Mucosa of gallbladder (tissue), 1 donor: ENCODE measurements at regions not wholly inside any gene's neighbourhood (a gene's known extent, or its start where the extent isn't known, plus 50 kb on each side); places are given as distances from the start of the nearest gene placed in this dataset.

ENCODE experiments used
- DNase-seq: peaks from one replicate; pipeline ENCODE4 v3.0.0-alpha.2; 2020; ENCODE audit warnings: low spot score
- donor health status: DM: no; HTN: no; CAD: no.

GRCh38 chr2:150587547-150588505 lies 100.4 kb upstream of the RND3 start:
- no peak for DNase-seq

GRCh38 chr2:150586858-150587257 lies 99.4 kb upstream of the RND3 start:
- no peak for DNase-seq

DNA sequence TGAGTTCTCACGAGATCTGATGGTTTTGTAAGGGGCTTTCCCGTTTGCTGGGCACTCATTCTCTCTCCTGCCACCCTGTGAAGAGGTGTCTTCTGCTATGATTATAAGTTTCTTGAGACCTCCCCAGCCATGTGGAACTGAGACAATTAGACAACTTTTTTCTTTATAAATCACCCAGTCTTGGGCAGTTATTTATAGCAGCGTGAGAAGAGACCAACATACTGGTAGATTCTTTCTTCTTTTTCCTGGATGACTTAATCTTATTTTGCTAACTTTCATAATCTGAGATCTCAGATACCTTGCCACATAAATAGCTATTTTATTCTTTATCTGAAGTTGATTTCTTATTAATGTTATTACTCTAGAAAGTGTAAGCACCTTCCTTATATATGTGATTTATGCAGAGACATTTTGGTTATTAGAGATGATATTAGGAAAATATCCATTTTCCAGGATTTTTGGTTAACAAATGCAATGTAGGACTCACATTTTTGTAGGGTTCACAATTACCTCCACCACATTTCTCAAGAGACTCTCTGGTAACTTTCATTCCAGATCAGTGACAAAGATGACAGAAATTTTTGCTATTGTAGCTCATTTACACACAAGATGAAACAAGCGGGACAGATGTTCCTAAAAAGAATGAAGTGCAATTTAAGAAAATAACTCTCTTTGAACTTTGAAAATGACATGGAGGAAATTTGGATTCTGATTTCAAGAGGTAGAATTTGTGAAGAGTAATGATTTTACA lies 97.9 kb upstream of the RND3 start:
- no peak for DNase-seq

DNA sequence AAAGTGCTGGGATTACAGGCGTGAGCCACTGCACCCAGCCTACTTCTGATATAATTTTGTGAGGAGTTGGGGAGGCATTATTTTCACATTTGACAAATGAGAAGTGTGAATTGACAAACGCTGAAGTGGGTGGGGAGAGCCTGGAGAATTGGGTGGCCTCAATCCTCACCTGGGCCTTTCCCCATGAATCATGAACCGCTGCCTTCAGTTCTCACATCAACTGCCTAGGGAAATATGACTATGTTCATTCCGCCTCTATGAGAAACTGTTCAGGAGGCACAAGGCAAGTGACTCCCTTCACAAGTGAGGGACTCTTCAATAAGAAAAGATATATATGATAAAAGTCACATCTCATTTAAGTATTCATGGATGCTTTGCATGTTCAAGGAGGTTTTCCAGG lies 96.6 kb upstream of the RND3 start:
- DNase-seq: no peak

DNA sequence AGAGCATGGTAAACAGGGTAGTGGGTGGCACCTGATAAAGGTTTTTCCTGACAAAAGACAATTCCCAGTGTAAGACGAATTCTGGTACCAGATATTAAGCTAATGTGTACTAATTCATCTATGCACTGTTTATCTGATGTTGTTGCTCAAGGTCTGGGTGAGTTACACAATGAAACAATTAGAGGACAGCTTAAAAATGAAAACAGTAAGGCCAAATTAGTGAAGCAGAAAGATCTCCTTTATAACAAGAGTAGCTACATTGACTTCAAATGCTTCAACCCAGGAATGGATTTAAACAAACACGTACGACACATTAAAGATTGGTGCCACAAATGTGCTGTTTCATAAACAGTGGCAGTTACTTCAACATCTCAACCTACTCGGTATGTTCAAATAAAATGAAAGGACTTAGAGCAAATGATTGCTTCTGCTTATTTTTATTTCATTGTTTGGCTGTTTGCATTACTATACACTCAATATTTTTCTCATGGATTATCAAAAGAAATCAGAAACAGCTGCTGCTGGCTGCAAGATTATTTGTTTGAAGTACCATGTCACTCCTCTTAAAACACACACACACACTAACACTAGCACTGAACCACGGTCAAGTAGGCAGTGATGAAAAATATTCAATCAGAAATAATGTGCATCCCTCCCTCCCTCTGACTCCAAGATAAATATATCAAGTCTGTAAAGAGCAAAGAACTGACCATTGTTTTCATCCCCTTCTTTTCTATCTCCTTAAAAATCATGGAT lies 94.4 kb upstream of the RND3 start:
- no peak for DNase-seq

GRCh38 chr2:150578481-150578880 lies 91.0 kb upstream of the RND3 start:
- no peak for DNase-seq

DNA sequence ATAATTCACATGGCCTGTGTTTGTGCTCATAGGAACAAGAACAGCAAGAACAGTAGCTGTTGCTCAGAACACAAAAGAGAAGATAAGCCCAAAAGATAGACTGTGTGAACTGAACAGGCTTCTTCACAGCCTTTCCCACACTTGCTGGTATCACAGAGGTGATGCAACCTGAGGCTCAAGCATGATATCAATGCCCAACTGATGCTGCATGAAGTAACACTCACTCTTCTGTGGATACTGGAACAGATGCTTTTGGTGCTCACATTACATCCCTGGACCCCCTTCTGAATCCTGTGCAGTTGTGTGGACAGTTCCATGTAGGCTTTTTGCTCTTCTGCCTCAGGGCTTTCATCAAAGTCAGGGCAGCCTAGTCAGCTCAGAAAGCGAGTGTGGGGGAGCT lies 88.4 kb upstream of the RND3 start:
- no peak for DNase-seq

DNA sequence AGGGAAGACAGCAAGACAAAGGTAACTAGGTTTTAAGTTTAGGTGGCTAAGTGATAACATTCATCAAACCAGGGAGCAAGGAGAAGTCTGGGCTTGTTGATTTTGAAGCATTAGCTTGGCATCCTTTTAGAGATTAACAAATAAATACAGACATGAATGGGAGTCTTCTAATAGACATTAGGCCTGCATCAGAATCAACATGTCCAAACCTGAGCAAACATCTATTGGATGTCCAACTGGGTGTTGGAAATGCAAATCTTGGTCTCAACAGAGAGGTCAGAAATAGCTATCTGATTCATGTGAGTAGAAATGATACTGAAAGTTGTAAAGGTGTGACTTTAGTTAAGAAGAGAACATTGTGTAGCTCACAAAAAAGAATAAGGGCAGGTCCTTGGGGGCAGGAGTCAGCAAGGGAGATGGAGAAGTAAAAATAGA lies 85.5 kb upstream of the RND3 start:
- DNase-seq: no peak

DNA sequence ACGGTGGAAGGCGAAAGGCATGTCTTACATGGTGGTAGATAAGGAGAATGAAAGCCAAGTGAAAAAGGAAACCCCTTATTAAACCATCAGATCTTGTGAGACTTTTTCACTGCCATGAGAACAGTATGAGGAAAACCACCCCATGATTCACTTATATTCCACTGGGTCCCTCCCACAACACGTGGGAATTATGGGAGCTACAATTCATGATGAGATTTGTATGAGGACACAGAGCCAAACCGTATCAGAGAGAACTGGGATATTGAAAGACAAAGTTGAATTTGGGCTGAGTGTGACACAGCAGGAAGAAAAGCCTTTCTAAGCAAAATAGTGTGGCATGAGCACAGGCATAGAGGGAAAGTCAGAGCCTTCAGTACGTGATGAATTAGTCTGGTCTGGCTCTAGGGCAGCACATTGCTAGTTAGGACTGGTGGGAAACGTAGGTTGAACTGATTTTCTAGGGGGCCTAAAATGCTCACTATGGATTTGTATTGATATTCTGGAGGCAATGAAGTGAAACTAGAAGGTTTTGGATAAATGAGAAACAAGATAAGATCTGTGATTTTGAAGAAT lies 84.8 kb upstream of the RND3 start:
- DNase-seq: no peak

DNA sequence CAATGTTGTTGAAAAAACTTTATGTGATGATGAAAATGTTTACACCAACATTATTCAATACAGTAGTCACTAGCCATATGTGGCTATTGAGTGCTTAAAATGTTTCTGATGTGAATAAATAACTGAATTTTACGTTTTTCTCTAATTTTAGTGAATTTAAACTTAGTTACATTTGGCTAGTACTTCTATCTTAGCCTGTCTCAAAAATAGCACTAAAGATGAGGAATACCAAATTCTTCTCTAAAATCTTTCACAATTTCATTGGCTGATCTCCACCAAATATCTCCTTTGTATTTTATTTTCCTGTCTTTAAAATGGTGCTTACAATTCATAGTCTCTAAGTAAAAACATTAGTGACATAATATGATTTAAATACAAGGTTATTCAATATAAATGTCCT lies 83.7 kb upstream of the RND3 start:
- no peak for DNase-seq

DNA sequence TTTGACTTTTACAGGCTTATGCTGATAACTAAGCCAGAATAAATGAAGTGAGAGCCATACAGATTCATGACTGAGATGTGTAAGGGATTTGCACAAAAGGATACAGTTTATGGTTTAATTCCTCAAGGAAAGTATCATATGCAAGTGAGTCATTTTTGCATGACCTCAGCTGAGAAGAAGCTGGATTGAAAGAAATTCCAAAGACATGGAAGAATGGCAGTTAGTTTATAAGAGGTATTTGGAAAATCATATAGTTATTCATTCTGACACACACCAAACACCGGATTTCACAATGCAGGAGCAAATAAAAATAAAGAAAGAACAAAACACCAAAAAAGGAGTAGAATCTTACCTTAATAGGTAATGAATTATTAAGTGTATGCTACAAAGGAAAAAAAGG lies 83.2 kb upstream of the RND3 start:
- DNase-seq: no peak

- no peak for DNase-seq
These were observed 82.3 kb upstream of the RND3 start for GRCh38 chr2:150569761-150570160.

DNA sequence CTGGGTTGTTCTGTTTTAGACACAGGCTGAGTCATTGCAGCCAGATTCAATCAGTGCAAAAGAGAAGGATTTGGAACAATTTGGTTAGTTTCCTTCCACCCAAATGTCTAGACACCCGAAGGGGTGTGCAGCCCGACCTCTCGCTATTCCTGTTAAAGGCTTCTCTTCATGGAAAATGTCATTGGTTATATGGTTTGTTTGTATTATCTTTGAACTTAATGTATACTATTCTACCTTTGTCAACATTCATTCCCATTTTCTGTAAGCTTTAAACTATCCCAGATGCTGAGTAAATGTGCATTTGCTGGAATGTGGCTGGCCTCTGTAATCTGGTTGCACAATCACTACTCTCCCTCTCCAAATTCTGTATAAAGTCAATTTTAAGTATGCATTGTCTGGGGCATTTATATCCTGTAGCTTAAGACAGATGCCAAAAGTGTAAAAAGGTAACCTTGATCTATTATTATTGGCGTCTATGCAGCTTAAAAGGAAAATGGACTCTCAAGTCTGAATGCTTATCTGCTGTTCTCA lies 80.4 kb upstream of the RND3 start:
- DNase-seq: no peak

DNA sequence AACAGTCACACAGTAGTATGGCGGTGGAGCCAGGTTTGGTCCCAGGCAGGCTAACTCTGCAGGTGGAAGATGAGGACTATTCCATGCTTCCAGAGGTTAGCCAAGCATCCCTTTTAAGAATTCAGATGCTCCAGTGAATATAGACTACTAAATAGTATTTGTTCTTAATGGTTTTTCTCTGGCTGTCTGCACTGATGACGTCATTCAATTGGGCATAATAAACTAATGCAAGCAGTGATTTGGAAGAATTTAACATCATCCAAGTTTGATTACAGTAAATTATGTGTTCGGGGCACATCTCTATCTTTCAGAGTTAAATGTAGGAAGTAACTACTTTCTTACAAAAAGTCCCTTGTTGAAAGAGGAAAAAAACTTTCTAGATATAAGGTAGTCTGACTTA lies 78.8 kb upstream of the RND3 start:
- no peak for DNase-seq

DNA sequence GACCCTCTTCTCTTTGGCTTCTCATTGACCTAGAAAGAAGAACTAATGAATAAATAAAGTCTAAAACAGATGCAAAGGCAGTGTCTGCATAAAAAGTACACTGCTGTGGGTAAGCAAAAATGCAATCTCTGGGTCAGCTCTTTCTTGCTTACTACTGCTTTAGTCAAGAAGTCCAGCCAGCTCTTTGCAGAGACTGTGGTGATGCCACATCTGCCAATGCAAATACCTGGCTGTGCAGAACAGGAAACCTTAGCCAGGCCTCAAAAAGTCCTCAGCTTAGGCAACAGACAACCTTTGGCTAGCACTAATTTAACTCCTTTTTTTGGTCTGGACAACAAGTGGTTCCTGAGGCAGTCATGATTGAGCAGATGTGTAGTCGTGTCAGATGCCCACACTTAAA lies 73.6 kb upstream of the RND3 start:
- no peak for DNase-seq

- DNase-seq: no peak
These were observed 69.6 kb upstream of the RND3 start for GRCh38 chr2:150557020-150557600.

- DNase-seq: no peak
These were observed 68.3 kb upstream of the RND3 start for GRCh38 chr2:150555611-150556356.

DNA sequence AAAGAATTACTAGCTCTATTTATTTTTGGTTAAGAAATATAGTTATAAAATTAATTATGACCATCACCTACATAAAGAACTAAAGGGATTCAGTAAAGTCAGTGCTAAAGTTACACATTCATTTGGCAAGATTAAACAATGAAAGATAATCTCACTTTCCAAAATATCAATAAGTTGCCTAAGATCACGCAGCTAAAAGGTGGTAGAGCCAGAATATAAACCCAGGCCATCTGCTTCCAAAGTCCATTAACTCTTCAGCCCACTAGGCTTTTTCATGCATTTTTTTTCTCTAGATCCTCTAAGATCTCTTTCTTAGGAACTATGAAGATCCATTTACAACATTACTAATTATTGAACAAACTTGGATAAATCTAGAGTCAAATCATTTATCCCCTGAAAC lies 66.6 kb upstream of the RND3 start:
- no peak for DNase-seq

DNA sequence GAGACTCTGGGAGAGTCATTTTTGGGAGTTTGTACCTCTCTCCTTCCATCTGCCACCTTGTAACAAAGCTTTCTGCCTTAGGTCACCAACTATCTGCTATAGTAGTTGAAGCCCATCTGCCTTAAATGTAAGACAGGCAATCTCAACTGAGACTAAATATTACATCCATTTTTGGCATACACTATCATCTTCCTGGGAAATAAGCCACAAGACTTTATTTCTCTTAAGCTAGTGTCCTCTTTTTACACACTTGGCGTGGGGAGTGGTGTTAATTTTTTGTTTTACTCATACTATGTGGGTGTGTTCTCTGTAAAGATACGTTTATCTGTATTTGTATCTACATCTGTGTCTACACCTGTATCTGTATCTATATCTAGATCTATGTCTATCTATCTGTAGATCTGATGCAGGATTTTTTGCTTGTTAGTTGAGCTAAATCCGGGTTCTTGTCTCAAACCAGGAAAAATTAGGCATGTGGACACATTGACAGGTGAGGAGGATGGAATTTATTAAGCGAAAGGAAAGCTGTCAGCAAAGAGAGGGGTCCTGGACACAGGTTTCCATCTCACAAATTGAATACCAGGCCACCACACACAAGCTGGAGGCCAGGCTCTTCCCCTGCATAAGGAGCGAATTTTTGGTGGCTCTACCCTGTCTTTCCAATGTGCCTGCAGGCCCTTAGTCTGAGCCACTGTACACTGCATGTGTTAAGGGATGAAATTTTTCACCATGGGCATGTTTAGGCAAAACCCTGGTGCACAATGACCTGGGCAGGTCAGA lies 64.8 kb upstream of the RND3 start:
- DNase-seq: no peak

DNA sequence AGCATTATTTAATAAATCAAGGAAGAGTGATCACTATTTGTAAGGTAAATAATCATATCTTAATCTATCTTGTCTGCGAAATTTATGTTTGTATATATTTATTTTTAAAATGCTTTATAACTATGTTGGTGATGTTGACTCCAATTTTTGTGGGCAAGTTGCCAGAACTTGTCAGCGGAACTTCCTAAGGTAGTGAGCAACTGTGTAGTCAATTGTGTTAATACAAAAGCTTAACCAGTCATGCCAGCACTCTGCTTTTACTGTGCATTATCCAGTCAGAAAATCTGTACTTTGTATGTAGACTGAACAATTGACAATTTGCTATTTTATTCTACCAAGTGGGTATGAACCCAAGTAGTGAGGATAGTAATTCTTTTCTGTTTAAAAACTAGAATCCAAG lies 61.9 kb upstream of the RND3 start:
- no peak for DNase-seq
